Adipocyte (in vitro differentiated cells): ENCODE measurements at regions not wholly inside any gene's neighbourhood (a gene's known extent, or its start where the extent isn't known, plus 50 kb on each side); places are given as distances from the start of the nearest gene placed in this dataset.

ENCODE experiments used
- DNase-seq: peaks from one replicate; pipeline ENCODE4 v3.0.0-alpha.2; 2015; ENCODE audit warnings: low read depth
- H3K27me3 ChIP-seq: replicated peaks from 2 replicates; pipeline ENCODE4 v1.7.0; 2013; ENCODE audit warnings: mild to moderate bottlenecking, low read length, moderate library complexity; ENCODE audit not compliant: control insufficient read depth, insufficient read depth
- H3K36me3 ChIP-seq: 2 replicates; pipeline ENCODE4 v1.7.0; 2013; ENCODE audit warnings: low read length, mild to moderate bottlenecking, moderate library complexity; ENCODE audit not compliant: control insufficient read depth, insufficient read depth, severe bottlenecking
- H3K4me1 ChIP-seq: 2 replicates; pipeline ENCODE4 v1.7.0; 2013; ENCODE audit warnings: mild to moderate bottlenecking, low read length, moderate library complexity; ENCODE audit not compliant: control insufficient read depth, insufficient read depth
- H3K4me3 ChIP-seq: 2 replicates; pipeline ENCODE4 v1.7.0; 2013; ENCODE audit warnings: mild to moderate bottlenecking, low read length, moderate library complexity
- H3K9ac ChIP-seq: 2 replicates; pipeline ENCODE4 v1.7.0; 2013; ENCODE audit warnings: mild to moderate bottlenecking, low read length, moderate library complexity
- H3K9me3 ChIP-seq: 2 replicates; pipeline ENCODE4 v1.7.0; 2013; ENCODE audit warnings: mild to moderate bottlenecking, low read length, moderate library complexity; ENCODE audit not compliant: control insufficient read depth

DNA sequence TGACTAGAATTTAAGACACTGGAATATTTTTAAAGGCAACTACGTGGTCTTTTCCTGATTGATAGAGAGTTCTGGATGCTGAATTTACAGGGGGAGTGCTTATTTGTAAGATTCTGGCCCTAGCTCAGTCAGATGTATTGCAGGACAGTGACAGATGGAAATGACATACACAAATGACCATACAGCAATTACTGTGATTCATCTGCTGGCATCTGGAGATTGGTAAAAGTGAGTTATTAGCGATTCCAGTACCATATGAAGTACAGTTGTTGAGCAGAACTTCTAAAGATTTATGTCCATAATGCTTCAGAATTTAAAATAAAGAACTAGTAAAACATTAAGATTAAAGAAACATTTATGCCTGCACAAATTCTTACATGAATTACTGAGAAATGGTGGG, 243.2 kb downstream of the CRPPA start:
- H3K27me3 ChIP-seq = no peaks in the 10 kb centered on the region
- no peak for DNase-seq

DNA sequence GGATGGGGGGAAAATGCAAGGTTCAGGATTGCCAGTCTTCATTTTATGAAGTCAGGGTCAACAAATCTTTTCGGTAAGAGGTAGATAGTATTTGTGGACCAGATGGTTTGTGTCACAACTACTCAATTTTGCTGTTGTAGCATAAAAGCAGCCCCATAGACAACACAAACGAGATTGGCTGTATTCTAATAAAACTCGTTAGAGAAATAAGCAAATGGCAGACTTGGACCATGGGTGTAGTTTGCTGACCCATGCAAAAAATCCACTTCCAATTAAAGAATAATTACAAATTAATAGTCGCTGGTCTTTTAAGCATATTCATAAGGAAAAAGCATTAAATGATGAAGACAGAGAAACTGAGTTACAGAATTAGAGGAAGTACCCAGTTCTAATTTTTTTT, 247.1 kb downstream of the CRPPA start:
- Histone ChIP-seq H3K9ac (no peak overlapping the region), H3K4me1 (no peaks in the 10 kb centered on the region), H3K9me3 (no peaks in the 10 kb centered on the region), H3K27me3 (no peaks in the 10 kb centered on the region), H3K4me3 (no peak overlapping the region), H3K36me3 (no peaks in the 10 kb centered on the region)
- no peak for DNase-seq

More for the DNA sequence above, 243.2 kb downstream of the CRPPA start:
- Histone ChIP-seq H3K9me3 (no peaks in the 10 kb centered on the region), H3K4me1 (no peaks in the 10 kb centered on the region), H3K36me3 (no peaks in the 10 kb centered on the region), H3K4me3 (no peak overlapping the region), H3K9ac (no peak overlapping the region)

DNA sequence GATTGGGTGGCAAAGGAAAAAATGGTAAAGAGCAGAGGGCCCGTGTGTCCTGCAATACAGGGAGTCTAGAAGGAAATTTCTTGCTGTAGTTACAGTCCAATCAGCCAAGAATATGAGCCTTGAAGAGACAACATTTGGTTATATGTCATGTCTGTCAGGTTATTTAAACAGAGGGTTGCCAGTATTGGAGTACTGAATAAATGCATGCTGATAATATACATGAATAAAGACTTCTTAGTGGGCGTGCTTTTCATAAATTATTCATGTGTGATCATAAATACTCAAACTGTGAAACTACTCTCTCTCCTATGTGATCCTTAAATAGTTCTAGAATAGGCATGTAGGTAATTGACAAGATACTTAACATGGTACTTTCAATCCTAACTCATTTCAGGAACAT, 249.0 kb downstream of the CRPPA start:
- Histone ChIP-seq H3K4me1 (no peaks in the 10 kb centered on the region), H3K4me3 (no peak overlapping the region), H3K9me3 (no peaks in the 10 kb centered on the region), H3K36me3 (no peaks in the 10 kb centered on the region), H3K9ac (no peak overlapping the region), H3K27me3 (no peaks in the 10 kb centered on the region)
- no peak for DNase-seq

DNA sequence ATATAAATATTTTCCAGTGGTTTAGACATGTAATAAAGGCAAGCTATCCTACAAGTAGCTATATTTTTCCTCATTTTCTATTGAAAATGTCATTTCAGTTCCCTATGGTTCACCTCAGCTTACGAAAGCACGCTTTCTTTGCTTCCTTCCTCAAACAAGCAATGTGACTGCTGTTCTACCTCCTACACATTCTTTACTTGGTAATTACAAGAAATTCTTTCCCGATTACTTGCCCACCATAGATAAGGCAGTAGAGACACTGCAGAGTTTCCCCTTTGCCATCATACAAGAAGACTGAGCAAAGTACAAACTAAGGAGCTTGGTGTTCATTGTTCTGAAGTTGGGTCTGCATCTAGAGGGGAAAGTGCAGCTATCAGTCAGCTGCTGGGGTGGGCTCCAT, 249.4 kb downstream of the CRPPA start:
- Histone ChIP-seq H3K9ac (no peak overlapping the region), H3K4me3 (no peak overlapping the region), H3K4me1 (no peaks in the 10 kb centered on the region), H3K27me3 (no peaks in the 10 kb centered on the region), H3K9me3 (no peaks in the 10 kb centered on the region), H3K36me3 (no peaks in the 10 kb centered on the region)
- no peak for DNase-seq

DNA sequence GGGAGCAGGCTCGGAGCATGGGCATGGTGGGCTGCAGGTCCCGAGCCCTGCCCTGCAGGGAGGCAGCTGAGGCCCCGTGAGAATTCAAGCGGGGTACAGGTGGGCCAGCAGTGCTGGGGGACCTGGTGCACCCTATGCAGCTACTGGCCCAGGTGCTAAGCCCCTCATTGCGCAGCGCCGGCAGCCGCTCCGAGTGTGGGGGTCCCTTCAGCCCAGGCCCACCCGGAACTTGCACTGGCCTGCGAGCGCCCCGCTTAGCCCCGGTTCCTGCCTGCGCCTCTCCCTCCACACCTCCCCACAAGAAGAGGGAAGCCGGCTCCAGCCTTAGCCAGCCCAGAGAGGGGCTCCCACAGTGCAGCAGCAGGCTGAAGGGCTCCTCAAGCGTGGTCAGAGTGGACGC, 250.7 kb downstream of the CRPPA start:
- Histone ChIP-seq H3K27me3 (no peaks in the 10 kb centered on the region), H3K4me1 (no peaks in the 10 kb centered on the region), H3K9ac (no peak overlapping the region), H3K4me3 (no peak overlapping the region), H3K36me3 (no peaks in the 10 kb centered on the region), H3K9me3 (no peaks in the 10 kb centered on the region)
- DNase-seq = no peak

DNA sequence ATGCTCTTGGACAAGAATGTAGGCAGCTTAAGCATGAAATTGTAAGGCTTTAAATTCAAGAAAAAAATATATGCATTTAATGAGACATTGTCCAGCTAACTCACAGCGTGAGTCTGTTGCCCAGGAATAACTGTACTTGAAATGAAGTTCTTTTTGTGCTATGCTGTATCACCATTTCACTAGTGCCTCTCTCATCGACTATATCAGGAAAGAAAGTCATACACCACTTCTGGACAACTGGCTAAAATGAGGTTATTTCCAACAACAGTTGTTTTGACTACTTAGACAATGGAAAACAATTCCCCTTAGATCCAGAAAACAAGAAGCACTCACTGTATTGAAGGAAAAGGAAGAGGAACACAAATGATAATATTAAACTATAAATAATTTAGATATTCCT, 251.8 kb downstream of the CRPPA start:
- Histone ChIP-seq H3K4me3 (no peak overlapping the region), H3K9ac (no peak overlapping the region), H3K4me1 (no peaks in the 10 kb centered on the region), H3K27me3 (no peaks in the 10 kb centered on the region), H3K9me3 (no peaks in the 10 kb centered on the region), H3K36me3 (no peaks in the 10 kb centered on the region)
- no peak for DNase-seq

DNA sequence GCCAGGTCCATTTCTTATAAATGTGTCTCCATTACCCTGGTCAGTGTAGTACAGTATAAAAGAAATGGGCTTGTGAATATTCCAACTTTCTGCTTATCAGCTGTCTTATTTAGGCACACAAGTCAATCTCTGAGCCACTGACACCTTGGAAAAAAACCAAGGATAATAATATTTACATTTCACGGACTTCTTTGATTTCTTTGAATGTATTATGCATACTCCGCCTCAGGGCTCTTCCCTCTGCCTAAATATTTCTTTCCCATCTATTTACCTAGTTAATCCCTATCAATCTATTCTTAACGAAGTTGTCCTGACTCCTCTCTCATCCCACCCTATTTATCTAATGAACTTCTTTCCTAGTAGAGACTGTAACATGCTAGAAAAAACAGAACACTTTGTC, 253.8 kb downstream of the CRPPA start:
- Histone ChIP-seq H3K36me3 (no peaks in the 10 kb centered on the region), H3K27me3 (no peaks in the 10 kb centered on the region), H3K4me1 (no peaks in the 10 kb centered on the region), H3K9me3 (no peaks in the 10 kb centered on the region), H3K9ac (no peak overlapping the region), H3K4me3 (no peak overlapping the region)
- DNase-seq = no peak

DNA sequence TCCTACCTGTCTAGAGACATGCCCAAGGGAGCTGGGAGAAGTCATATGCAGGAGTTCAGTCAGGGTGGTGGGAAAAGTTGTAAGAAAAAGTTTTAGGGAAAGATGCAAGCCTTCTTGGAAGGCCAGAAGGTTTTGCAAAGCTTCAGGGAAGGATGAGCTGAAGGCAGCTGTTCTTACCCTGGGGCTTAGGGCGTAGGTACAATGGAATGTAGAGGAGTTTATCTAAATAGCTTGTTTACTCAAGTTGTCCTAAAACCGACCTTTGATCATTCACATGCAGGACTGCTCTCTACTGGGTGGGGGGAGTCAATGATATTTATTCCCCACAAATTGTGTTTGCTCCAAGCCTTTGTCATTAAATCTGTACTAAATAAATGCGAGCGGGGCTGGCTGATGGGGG, 277.0 kb downstream of the CRPPA start:
- no peak for DNase-seq
- no peaks in the 10 kb centered on the region for H3K4me1 ChIP-seq
- no peaks in the 10 kb centered on the region for H3K27me3 ChIP-seq
- H3K9ac ChIP-seq = no peak overlapping the region
- H3K36me3 ChIP-seq = no peaks in the 10 kb centered on the region
- H3K9me3 ChIP-seq = peaks cover 29% of the 10 kb centered on the region
- no peak overlapping the region for H3K4me3 ChIP-seq

DNA sequence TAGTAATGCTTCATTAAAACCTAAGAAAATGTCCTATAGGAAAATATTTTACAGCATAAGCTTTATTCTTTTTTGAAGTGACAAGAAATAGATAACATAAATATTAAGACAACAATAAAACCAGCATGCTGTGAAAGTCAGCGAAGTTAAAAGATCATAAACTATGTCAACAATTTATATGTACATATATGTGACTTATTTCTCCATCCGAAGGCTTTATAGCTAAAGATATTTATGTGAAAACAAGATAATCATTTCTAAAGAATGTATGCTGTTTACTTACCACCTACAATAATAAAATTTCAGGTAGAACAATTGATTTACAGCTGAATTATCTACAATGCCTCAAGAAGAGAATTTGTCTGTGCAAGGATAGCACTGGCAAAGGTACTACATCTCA, 283.4 kb downstream of the CRPPA start:
- Histone ChIP-seq H3K27me3 (no peaks in the 10 kb centered on the region), H3K4me3 (no peak overlapping the region), H3K9ac (no peak overlapping the region), H3K9me3 (no peaks in the 10 kb centered on the region), H3K36me3 (no peaks in the 10 kb centered on the region), H3K4me1 (peaks cover 11% of the 10 kb centered on the region)
- no peak for DNase-seq

DNA sequence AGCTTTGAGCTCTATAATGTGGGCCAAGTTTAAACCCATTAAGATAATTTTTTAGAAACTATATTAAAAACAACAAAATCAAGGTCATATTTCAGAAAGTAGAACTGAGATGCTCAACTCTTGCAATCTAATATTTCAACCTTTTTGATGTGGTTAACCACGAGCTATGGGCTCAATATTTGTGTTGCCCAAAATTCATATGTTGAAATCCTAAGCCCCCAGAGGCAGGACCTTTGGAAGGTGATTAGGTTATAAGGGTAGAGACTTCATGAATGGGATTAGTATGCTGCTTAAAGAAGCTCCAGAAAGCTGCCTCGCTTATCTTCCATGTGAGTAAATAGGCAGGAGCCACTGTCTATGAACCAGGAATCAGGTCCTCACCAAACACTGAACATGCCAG, 284.4 kb downstream of the CRPPA start:
- H3K4me1 ChIP-seq = peaks cover 11% of the 10 kb centered on the region
- H3K27me3 ChIP-seq = no peaks in the 10 kb centered on the region
- peak; percentile 24 for DNase-seq
- no peak overlapping the region for H3K4me3 ChIP-seq
- H3K36me3 ChIP-seq = no peaks in the 10 kb centered on the region
- no peaks in the 10 kb centered on the region for H3K9me3 ChIP-seq
- no peak overlapping the region for H3K9ac ChIP-seq

DNA sequence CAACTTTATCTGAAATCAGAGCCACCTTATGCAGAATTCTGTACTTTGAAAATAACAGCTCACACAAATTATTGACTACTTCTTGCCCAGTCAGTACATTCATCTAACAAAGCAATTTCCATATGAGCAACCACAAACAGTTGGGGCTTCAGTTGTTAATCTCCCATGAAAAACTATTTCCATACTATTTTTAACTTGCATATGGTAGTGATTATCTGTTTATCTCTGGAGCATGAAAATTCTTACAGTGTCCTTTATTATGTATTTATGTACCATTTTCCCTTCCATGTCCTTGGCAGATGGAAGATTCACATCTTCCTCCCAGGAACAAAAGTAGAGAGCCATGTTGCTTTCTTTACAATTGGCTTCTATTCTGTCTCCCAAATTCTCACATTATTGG, 285.7 kb downstream of the CRPPA start:
- peak; percentile 70 for DNase-seq
- Histone ChIP-seq H3K36me3 (no peaks in the 10 kb centered on the region), H3K9ac (no peak overlapping the region), H3K27me3 (no peaks in the 10 kb centered on the region), H3K4me3 (no peak overlapping the region), H3K9me3 (no peaks in the 10 kb centered on the region), H3K4me1 (peaks cover 20% of the 10 kb centered on the region)
